ENCODE measurements at regions not wholly inside any gene's neighbourhood (a gene's known extent, or its start where the extent isn't known, plus 50 kb on each side); places are given as distances from the start of the nearest gene placed in this dataset.

DNA sequence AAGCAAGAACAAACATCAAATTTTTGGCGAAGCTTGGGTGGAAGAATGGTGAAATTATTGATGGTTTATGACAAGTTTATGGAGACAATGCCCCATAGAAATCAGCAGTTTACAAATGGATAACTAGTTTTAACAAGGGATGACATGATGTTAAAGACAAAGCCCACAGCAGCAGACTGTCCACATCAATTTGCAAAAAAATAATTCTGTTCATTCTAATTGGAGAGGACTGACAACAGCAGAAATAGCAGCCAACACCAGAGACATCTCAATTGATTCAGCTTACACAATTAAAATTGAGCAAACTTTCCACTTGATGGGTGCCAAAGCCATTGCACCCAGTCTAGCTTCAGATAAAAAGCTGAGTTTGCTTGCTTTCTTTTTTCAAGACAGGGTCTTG lies 82.7 kb upstream of the STK32A start:
- no peak for TF ChIP-seq MAX (IDR thresholded peaks at IDR 0.05)
- no peak for TF ChIP-seq TCF12 (IDR thresholded peaks at IDR 0.05; ENCODE audit: low read depth)
- TF ChIP-seq, protein P1, sequence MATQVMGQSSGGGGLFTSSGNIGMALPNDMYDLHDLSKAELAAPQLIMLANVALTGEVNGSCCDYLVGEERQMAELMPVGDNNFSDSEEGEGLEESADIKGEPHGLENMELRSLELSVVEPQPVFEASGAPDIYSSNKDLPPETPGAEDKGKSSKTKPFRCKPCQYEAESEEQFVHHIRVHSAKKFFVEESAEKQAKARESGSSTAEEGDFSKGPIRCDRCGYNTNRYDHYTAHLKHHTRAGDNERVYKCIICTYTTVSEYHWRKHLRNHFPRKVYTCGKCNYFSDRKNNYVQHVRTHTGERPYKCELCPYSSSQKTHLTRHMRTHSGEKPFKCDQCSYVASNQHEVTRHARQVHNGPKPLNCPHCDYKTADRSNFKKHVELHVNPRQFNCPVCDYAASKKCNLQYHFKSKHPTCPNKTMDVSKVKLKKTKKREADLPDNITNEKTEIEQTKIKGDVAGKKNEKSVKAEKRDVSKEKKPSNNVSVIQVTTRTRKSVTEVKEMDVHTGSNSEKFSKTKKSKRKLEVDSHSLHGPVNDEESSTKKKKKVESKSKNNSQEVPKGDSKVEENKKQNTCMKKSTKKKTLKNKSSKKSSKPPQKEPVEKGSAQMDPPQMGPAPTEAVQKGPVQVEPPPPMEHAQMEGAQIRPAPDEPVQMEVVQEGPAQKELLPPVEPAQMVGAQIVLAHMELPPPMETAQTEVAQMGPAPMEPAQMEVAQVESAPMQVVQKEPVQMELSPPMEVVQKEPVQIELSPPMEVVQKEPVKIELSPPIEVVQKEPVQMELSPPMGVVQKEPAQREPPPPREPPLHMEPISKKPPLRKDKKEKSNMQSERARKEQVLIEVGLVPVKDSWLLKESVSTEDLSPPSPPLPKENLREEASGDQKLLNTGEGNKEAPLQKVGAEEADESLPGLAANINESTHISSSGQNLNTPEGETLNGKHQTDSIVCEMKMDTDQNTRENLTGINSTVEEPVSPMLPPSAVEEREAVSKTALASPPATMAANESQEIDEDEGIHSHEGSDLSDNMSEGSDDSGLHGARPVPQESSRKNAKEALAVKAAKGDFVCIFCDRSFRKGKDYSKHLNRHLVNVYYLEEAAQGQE (IDR thresholded peaks at IDR 0.05; ENCODE audit: low read depth), result no peak

All from Ishikawa (cell line).